ENCODE measurements at regions not wholly inside any gene's neighbourhood (a gene's known extent, or its start where the extent isn't known, plus 50 kb on each side); places are given as distances from the start of the nearest gene placed in this dataset.

DNA sequence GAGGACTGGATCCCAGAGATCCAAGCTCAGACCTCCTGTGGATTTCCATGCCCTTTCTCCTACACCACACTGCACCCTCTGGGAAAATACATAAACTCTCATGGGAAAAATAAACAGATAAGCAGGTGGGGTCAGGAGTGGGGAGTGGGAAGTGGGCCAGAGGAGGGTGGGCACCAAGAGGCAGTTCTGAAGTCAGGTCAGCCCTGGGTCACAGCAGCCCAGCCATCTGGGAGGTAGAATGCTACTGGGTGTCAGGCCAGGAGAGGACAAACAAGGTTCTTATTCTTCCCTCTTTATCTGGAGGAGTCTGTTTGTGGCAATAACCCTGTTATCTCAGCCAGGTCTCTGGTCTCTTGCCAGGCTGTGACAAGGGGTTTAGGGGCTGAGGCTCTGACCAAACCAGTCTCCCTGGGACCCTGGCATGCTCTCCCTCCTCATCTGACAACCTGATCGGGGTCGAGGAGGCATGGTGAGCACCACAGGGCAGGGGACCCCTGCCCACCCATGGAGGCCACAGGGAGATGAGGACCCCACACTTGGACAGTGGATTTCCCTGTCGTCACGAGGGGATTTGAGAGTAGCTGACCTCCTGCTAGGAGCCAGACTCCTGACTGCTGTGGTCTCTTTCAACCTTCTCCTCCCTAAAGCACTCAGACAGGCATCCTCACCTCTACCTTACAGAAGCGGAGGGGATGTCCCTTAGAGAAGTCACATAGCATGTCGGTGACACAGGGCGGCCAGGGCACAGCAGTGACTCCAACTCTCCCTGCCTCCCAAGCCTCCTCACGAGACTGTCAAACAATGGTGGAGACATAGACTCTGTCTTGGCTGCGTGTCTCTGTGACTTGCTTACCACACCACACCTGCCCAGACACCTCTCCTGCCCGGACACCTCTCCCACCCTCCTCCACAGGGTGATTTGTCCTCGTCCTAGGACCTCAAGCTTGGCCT, 51.3 kb upstream of the IFFO2 start:
- peaks cover 23% of the 10 kb centered on the region for H3K4me1 Mint-ChIP-seq
- DNase-seq (ENCODE audit: low spot score in 2 of 2) (no peak), ATAC-seq (replicated peaks; ENCODE audit: extremely low read depth, poor library complexity, severe bottlenecking) (no peak)
- H3K36me3 Mint-ChIP-seq (ENCODE audit: insufficient read depth) = no peaks in the 10 kb centered on the region
- H3K4me3 Mint-ChIP-seq = no peak overlapping the region
- H3K27me3 Mint-ChIP-seq = peaks cover 16% of the 10 kb centered on the region
- no peaks in the 10 kb centered on the region for H3K9me3 Mint-ChIP-seq
- H3K27ac Mint-ChIP-seq (ENCODE audit: low read depth) = no peak overlapping the region

DNA sequence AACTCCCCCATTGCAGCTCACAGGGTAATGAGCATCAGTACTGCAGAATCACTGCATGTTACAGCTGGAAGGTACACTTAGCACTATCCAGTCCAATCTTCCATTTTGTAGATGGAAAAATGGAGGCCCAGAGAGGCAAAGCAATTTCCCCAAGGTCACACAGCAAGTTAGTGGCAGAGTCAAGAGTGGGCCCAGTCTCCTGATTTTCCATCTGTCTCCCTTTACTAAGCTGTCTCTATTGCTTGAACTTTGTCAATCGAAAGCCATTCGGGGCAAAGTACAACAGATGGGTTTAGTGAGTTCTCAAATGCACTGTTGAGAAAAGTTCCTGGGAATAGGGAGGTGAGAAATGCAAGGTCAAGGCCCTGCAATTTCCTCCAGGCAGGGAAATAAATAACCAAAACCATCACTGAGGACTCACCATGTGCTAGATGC, 50.4 kb upstream of the IFFO2 start:
- H3K27me3 Mint-ChIP-seq = peaks cover 16% of the 10 kb centered on the region
- no peak overlapping the region for H3K27ac Mint-ChIP-seq (ENCODE audit: low read depth)
- DNase-seq (ENCODE audit: low spot score in 2 of 2) (no peak), ATAC-seq (replicated peaks; ENCODE audit: extremely low read depth, poor library complexity, severe bottlenecking) (no peak)
- H3K36me3 Mint-ChIP-seq (ENCODE audit: insufficient read depth) = no peaks in the 10 kb centered on the region
- peaks cover 22% of the 10 kb centered on the region for H3K4me1 Mint-ChIP-seq
- no peak overlapping the region for H3K4me3 Mint-ChIP-seq
- peaks cover 5% of the 10 kb centered on the region for H3K9me3 Mint-ChIP-seq
